C4-2B (cell line): ENCODE measurements at regions not wholly inside any gene's neighbourhood (a gene's known extent, or its start where the extent isn't known, plus 50 kb on each side); places are given as distances from the start of the nearest gene placed in this dataset.

ENCODE experiments used
- H3K27ac ChIP-seq: fragments of 450-650 bp; 2 replicates; pipeline ENCODE4 v1.5.1; 2017
- ZFX ChIP-seq: fragments of 450-650 bp; IDR thresholded peaks from 2 replicates; pipeline ENCODE4 v1.6.1; 2017
- TF ChIP-seq, protein P1 (sequence below): fragments of 450-650 bp; conservative IDR thresholded peaks from 2 replicates; pipeline ENCODE4 v1.5.1; 2017; ENCODE audit warnings: mild to moderate bottlenecking

- no peak for TF ChIP-seq ZFX
- TF ChIP-seq, protein P1, sequence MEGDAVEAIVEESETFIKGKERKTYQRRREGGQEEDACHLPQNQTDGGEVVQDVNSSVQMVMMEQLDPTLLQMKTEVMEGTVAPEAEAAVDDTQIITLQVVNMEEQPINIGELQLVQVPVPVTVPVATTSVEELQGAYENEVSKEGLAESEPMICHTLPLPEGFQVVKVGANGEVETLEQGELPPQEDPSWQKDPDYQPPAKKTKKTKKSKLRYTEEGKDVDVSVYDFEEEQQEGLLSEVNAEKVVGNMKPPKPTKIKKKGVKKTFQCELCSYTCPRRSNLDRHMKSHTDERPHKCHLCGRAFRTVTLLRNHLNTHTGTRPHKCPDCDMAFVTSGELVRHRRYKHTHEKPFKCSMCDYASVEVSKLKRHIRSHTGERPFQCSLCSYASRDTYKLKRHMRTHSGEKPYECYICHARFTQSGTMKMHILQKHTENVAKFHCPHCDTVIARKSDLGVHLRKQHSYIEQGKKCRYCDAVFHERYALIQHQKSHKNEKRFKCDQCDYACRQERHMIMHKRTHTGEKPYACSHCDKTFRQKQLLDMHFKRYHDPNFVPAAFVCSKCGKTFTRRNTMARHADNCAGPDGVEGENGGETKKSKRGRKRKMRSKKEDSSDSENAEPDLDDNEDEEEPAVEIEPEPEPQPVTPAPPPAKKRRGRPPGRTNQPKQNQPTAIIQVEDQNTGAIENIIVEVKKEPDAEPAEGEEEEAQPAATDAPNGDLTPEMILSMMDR: no peak
- no peak overlapping the region for H3K27ac ChIP-seq
Measured at GRCh38 chr17:72423286-72423589, 302.4 kb downstream of the SOX9 start.

DNA sequence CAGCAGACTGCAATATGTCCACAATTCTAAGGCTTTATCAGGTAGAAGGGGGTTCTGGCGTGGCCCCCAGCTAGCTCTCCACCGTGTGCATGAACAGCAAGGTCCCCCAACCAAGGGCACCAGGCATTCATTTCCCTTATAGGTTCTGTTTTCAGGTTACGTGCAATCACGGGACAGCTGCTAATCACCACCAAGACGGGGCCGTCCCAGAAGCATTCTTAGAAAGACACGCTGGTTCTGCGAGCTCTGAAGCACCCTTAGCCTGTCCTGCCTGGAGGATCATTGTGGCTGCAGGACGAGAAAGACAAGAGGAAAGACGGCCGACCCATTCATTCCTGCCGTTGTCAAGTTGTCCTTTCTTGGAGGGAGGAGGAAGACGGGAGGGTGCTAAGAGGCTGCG, 302.9 kb downstream of the SOX9 start:
- H3K27ac ChIP-seq: no peak overlapping the region
- TF ChIP-seq, protein P1: no peak
- TF ChIP-seq ZFX: no peak

DNA sequence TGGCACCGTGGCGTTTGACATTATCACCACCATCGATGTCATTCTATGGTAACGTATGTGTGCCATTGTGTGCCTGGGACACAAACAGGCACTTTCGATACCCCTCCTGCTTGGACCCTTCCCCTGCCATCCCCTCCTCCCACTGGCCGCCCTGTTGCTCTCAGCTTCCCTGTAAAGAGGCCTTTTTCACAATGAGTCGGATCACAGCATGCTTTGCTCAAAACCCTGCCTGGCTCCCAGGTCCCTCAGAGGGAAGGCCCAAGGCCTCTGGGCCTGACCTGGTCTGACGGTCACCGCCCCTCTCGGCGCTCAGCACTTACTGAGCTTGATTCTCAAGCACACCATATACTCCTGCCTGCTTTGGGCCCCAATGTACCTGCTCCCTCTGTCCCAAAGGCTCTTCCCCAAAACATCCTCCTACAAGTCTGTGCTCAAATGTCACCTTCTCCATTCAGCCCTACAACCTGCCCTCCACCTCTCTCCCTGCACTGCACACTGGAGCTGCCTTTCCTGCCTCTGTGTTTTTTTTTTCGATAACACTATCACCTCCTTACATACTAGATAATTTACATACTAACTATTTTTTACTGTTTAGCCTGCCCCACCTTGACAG, 303.8 kb downstream of the SOX9 start:
- TF ChIP-seq, protein P1: no peak
- TF ChIP-seq ZFX: no peak
- H3K27ac ChIP-seq: no peak overlapping the region

DNA sequence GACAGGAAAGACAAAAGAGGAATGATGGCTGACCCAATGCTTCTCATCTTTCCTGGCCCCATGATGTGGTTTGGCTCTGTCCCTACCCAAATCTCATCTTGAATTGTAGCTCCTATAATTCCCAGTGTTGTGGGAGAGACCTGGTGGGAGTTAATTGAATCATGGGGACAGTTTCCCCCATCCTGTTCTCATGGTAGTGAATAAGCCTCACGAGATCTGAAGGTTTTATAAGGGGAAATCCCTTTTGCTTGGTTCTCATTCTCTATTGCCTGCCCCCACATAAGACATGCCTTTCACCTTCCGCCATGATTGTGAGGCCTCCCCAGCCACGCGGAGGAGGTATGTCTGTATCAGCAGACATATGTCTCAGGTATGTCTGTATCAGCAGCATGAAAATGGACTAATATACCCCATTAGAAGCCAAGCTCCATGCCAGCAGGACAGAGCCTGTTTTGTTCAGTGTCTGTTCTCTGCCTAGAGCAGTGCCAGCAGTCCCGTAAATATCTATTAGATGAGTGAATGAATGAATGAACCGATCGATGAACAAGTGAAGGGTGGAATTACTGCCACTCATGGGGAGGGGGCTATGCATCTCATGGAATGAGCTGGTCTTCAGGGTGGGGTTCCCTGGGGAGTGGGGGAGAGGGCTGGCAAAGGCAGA, 304.4 kb downstream of the SOX9 start:
- no peak overlapping the region for H3K27ac ChIP-seq
- no peak for TF ChIP-seq ZFX
- TF ChIP-seq, protein P1: no peak

DNA sequence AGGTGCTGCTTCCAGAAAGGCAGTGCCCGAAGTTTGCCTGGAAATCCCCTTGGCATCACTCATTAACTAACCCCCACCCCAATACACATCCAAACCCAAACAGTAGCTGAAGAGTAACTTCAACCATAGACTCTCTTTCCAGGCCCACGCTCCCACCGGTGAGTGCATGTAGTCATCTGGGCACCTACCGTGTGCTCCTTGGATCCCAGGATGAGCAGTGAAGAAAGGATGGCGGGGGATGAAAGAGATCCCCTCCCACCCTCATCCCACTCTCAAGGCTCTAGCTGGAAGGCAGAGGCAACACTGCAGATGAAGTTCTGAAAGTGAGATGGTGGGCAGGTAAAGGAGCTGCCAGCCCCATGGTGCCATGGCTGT, 305.0 kb downstream of the SOX9 start:
- H3K27ac ChIP-seq: no peak overlapping the region
- TF ChIP-seq, protein P1: no peak
- TF ChIP-seq ZFX: no peak

- TF ChIP-seq ZFX: no peak
- TF ChIP-seq, protein P1: no peak
- H3K27ac ChIP-seq: no peak overlapping the region
Measured at GRCh38 chr17:72426321-72426720, 305.5 kb downstream of the SOX9 start.

DNA sequence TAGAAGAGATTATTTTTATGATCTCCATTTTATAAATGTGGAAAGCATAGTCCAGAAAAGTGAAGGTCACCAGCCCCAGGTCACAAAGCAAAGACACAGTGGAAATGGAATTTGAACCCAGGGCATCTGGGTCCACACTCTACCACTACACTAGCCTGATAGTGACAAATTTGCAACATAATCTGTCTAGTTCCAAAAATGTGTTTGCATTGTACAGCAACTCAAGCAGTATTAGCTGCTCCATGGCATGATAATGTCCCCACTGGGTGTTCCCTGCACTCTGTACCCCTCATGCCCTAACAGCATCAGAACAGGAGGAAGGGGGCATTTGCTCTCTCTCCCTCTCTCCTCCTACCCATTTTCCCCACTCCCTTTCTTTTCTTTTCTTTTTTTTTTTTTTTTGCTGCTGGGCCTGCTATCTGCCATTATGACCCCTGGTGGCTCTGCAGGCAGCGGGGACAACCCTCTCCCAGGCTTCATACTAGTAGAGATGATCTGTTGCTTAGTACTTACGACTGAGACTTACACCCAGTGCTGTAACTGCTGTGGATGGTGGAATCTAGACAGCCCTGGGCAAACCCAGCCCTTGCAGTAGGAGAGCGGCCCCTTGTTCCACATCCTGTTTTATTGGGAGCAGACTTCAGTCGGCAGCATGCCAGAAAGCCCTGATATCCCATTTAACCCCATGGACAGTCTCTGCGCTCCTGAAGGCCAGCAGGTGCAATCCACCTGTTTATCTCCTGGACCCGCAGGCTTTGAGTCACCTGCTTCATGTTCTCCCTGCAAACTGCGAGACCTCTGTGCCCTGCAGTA, 306.3 kb downstream of the SOX9 start:
- no peak for TF ChIP-seq ZFX
- TF ChIP-seq, protein P1: no peak
- H3K27ac ChIP-seq: no peak overlapping the region
